ENCODE measurements at regions not wholly inside any gene's neighbourhood (a gene's known extent, or its start where the extent isn't known, plus 50 kb on each side); places are given as distances from the start of the nearest gene placed in this dataset.

GRCh38 chr3:147851062-147851461, 441.9 kb downstream of the ZIC1 start:
- intact Hi-C loops (cut with micrococcal nuclease) = no loop called here

More at GRCh38 chr3:147851062-147851461, 441.9 kb downstream of the ZIC1 start:
- Histone ChIP-seq H3K56ac (ENCODE audit: extremely low read depth, insufficient read depth, low read length) (no peak overlapping the region), H3K4me2 (ENCODE audit: low read depth, low read length) (no peak overlapping the region), H3K9me3 (ENCODE audit: control insufficient read depth, insufficient read depth, low read length) (no peaks in the 10 kb centered on the region), H4K5ac (ENCODE audit: low read depth, low read length) (no peak overlapping the region), H2AK9ac (replicated peaks; ENCODE audit: low read depth, low read length, poor library complexity) (no peak overlapping the region), H3K18ac (ENCODE audit: low read depth, low read length) (no peak overlapping the region), H3K27ac (ENCODE audit: insufficient read depth, low read length) (no peak overlapping the region), H2BK15ac (ENCODE audit: low read depth, low read length) (no peak overlapping the region), H3K79me1 (ENCODE audit: low read depth in 1 of 2, low read length in 2 of 2) (no peaks in the 10 kb centered on the region), H4K8ac (ENCODE audit: low read depth in 2 of 2, low read length in 2 of 2) (no peak overlapping the region), H2BK5ac (ENCODE audit: low read depth, low read length, poor library complexity, severe bottlenecking) (no peak overlapping the region), H3K36me3 (ENCODE audit: control insufficient read depth, insufficient read depth, low read length) (no peaks in the 10 kb centered on the region), H2AFZ (replicated peaks; ENCODE audit: low read length, poor library complexity) (no peak overlapping the region), H3K9ac (ENCODE audit: low read depth, low read length) (no peak overlapping the region), H2BK20ac (ENCODE audit: low read depth, low read length) (no peak overlapping the region), H3K23ac (ENCODE audit: low read depth, low read length) (no peak overlapping the region), H2BK120ac (ENCODE audit: low read depth, low read length) (no peak overlapping the region), H4K20me1 (ENCODE audit: insufficient read depth, low read length) (no peaks in the 10 kb centered on the region), H3K27me3 (ENCODE audit: control insufficient read depth, insufficient read depth, low read length) (no peaks in the 10 kb centered on the region), H2AK5ac (ENCODE audit: low read depth, low read length) (no peak overlapping the region), H3K14ac (replicated peaks; ENCODE audit: low read depth, low read length) (no peak overlapping the region), H3K9me1 (ENCODE audit: insufficient read depth, low read length) (no peaks in the 10 kb centered on the region), H3K4me1 (ENCODE audit: control insufficient read depth, insufficient read depth, low read length) (no peaks in the 10 kb centered on the region), H3K4me3 (ENCODE audit: insufficient read depth, low read depth, low read length) (no peak overlapping the region), H3K4ac (ENCODE audit: low read depth, low read length) (no peak overlapping the region), H4K91ac (ENCODE audit: insufficient read depth, low read depth, low read length) (no peak overlapping the region)
- in situ Hi-C loops (cut with MboI; ENCODE audit: low sequenced_read_pairs) (no loop called here), dilution Hi-C loops (cut with HindIII; ENCODE audit: low sequenced_read_pairs, unreplicated experiment) (no loop called here)
- ChIA-PET CTCF (no interaction called here), POLR2A (ENCODE audit: unreplicated experiment) (no interaction called here)
- TF ChIP-seq MAFK (IDR thresholded peaks at IDR 0.05; ENCODE audit: low read depth, low read length) = 0 out of 2 replicates have a peak, but pooled peaks have one; percentile 24
- no peak for TF ChIP-seq POLR2A (IDR thresholded peaks at IDR 0.05; ENCODE audit: low read depth, low read length)
- DNase-seq (no peak), ATAC-seq (ENCODE audit: low read depth) (no peak)
- no TSS peak for BruUV-seq (replicated peaks)

All from IMR-90 (cell line).